ENCODE measurements at regions not wholly inside any gene's neighbourhood (a gene's known extent, or its start where the extent isn't known, plus 50 kb on each side); places are given as distances from the start of the nearest gene placed in this dataset.

DNA sequence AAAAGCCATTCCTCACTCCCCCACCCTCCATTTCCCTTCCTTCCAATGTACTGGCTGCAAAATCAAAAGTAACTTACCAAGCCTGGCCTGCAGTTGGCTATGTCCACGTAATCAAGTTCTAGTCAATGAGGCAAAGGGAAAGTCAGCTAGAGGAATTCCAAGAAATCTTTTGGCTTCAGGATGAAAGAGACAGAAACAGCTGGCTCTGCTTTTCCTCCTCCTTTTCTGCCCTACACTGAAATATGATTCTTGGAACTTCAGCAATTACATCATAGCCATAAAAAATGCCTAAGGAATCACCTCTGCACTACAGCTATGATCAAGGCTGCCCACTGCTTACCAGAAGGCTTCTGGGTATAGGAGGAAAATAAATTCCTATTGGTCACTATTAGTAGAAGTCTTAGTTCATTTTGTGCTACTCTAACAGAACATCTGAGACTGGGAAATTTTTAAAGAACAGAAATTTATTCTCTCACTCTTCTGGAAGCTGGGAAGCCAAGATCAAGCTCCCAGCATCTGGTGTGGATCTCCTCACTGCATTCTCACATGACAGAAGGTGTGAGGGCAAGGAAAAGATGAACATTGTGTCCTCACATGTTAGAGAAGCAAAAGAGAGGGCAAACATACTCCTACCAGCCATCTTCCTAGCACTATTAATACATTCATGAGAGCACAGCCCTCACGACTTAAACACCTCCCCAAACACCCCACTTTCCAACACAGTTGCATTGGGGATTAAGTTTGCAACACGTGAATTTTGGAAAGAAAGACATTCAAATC lies 219.9 kb downstream of the TMX3 start:
- no peak for TF ChIP-seq EZH2phosphoT487 (IDR thresholded peaks at IDR 0.05)
- TF ChIP-seq, protein P1, sequence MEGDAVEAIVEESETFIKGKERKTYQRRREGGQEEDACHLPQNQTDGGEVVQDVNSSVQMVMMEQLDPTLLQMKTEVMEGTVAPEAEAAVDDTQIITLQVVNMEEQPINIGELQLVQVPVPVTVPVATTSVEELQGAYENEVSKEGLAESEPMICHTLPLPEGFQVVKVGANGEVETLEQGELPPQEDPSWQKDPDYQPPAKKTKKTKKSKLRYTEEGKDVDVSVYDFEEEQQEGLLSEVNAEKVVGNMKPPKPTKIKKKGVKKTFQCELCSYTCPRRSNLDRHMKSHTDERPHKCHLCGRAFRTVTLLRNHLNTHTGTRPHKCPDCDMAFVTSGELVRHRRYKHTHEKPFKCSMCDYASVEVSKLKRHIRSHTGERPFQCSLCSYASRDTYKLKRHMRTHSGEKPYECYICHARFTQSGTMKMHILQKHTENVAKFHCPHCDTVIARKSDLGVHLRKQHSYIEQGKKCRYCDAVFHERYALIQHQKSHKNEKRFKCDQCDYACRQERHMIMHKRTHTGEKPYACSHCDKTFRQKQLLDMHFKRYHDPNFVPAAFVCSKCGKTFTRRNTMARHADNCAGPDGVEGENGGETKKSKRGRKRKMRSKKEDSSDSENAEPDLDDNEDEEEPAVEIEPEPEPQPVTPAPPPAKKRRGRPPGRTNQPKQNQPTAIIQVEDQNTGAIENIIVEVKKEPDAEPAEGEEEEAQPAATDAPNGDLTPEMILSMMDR (IDR thresholded peaks at IDR 0.05), result no peak
- no peak for TF ChIP-seq EZH2 (IDR thresholded peaks at IDR 0.05)
